ENCODE measurements at regions not wholly inside any gene's neighbourhood (a gene's known extent, or its start where the extent isn't known, plus 50 kb on each side); places are given as distances from the start of the nearest gene placed in this dataset.

DNA sequence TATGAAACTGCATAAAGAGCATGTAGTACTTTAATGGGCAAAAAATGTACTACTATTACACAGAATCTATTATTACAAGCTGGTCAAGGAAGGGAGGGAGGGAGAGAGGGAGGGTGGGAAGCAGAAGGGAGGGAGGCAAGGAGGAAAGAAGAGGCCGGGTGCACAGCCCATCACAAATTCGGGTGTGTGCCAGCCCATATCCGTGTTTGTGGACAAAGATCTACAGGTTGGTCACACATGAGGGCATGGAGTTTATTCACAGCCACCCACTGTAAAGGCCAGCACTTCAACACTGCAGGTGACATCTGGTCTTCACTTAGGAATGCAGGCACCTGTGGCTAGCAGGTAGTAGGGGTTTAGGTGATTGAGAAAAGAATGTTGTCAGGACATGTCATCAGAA, 352.5 kb upstream of the NBEA start:
- TF ChIP-seq TAF1 (IDR thresholded peaks at IDR 0.05; ENCODE audit: borderline replicate concordance, low read depth, low read length): no peak
- TF ChIP-seq POLR2A (IDR thresholded peaks at IDR 0.05; ENCODE audit: low read depth, low read length): no peak
- TF ChIP-seq POLR2AphosphoS5 (IDR thresholded peaks at IDR 0.05; ENCODE audit: low read depth, low read length): no peak
